GM06990 (cell line): ENCODE measurements at regions not wholly inside any gene's neighbourhood (a gene's known extent, or its start where the extent isn't known, plus 50 kb on each side); places are given as distances from the start of the nearest gene placed in this dataset.

ENCODE experiments used
- DNase-seq: peaks from one replicate; pipeline ENCODE4 v3.0.0-alpha.2; 2011; ENCODE audit not compliant: insufficient read length; ENCODE audit errors: extremely low read depth
- H3K27me3 ChIP-seq: replicated peaks from 2 replicates; pipeline ENCODE4 v1.6.0; 2011; ENCODE audit warnings: low read length; ENCODE audit not compliant: control insufficient read depth, insufficient read depth
- H3K36me3 ChIP-seq: 2 replicates; pipeline ENCODE4 v1.5.1; 2011; ENCODE audit warnings: low read length; ENCODE audit not compliant: control insufficient read depth, insufficient read depth
- H3K4me3 ChIP-seq: replicated peaks from 2 replicates; pipeline ENCODE4 v1.5.1; 2011; ENCODE audit warnings: low read depth, mild to moderate bottlenecking, control low read depth, low read length
- CTCF ChIP-seq: IDR thresholded peaks from 2 replicates; pipeline ENCODE4 v1.5.1; 2011; ENCODE audit warnings: low read length, control low read depth, mild to moderate bottlenecking, inconsistent platforms; ENCODE audit not compliant: insufficient read depth, poor library complexity, severe bottlenecking

- H3K27me3 ChIP-seq: no peaks in the 10 kb centered on the region
- H3K4me3 ChIP-seq: no peak overlapping the region
- TF ChIP-seq CTCF: no peak
- no peak for DNase-seq
- H3K36me3 ChIP-seq: no peaks in the 10 kb centered on the region
Observed at GRCh38 chr2:42858140-42859005, 66.0 kb upstream of the HAAO start.

- Histone ChIP-seq H3K27me3 (no peaks in the 10 kb centered on the region), H3K4me3 (no peak overlapping the region), H3K36me3 (no peaks in the 10 kb centered on the region)
- no peak for DNase-seq
- TF ChIP-seq CTCF: no peak
Observed at GRCh38 chr2:42856891-42857632, 64.7 kb upstream of the HAAO start.

GRCh38 chr2:42856106-42856860, 63.9 kb upstream of the HAAO start:
- no peaks in the 10 kb centered on the region for H3K27me3 ChIP-seq
- no peak for DNase-seq
- no peak for TF ChIP-seq CTCF

GRCh38 chr2:42855221-42855970, 63.0 kb upstream of the HAAO start:
- Histone ChIP-seq H3K4me3 (no peak overlapping the region), H3K27me3 (no peaks in the 10 kb centered on the region), H3K36me3 (no peaks in the 10 kb centered on the region)
- TF ChIP-seq CTCF: no peak
- DNase-seq: no peak

More at GRCh38 chr2:42856106-42856860, 63.9 kb upstream of the HAAO start:
- Histone ChIP-seq H3K36me3 (no peaks in the 10 kb centered on the region), H3K4me3 (no peak overlapping the region)

- TF ChIP-seq CTCF: no peak
- no peaks in the 10 kb centered on the region for H3K27me3 ChIP-seq
- no peak overlapping the region for H3K4me3 ChIP-seq
- DNase-seq: no peak
- no peaks in the 10 kb centered on the region for H3K36me3 ChIP-seq
Observed at GRCh38 chr2:42854207-42854818, 61.9 kb upstream of the HAAO start.
